ENCODE measurements at regions not wholly inside any gene's neighbourhood (a gene's known extent, or its start where the extent isn't known, plus 50 kb on each side); places are given as distances from the start of the nearest gene placed in this dataset.
"Not testable (repeated sequence)": the region's sequence is repeated elsewhere in the genome, so short reads cannot be mapped to it uniquely, and the experiment has no call there.

- no peak for TF ChIP-seq CTCF (IDR thresholded peaks at IDR 0.05; ENCODE audit: unreplicated experiment in 3 of 3)
- H3K4me1 Mint-ChIP-seq = no peaks in the 10 kb centered on the region
- no peak overlapping the region for H3K27ac Mint-ChIP-seq
- H3K4me3 Mint-ChIP-seq = no peak overlapping the region
- H3K36me3 Mint-ChIP-seq (ENCODE audit: low read depth) = no peaks in the 10 kb centered on the region
- peaks cover 13% of the 10 kb centered on the region for H3K9me3 Mint-ChIP-seq
- H3K27me3 Mint-ChIP-seq (ENCODE audit: low read depth) = no peaks in the 10 kb centered on the region
Observed at GRCh38 chr5:32866138-32866537, 155.0 kb downstream of the NPR3 start.

GRCh38 chr5:32869216-32869615 is 158.1 kb downstream of the NPR3 start:
- no peaks in the 10 kb centered on the region for H3K27me3 Mint-ChIP-seq (ENCODE audit: low read depth)

GRCh38 chr5:32876791-32877190 is 165.7 kb downstream of the NPR3 start:
- Mint-ChIP-seq H3K27ac (no peak overlapping the region), H3K4me3 (no peak overlapping the region), H3K36me3 (ENCODE audit: low read depth) (no peaks in the 10 kb centered on the region), H3K27me3 (ENCODE audit: low read depth) (no peaks in the 10 kb centered on the region), H3K4me1 (no peaks in the 10 kb centered on the region), H3K9me3 (peaks cover 31% of the 10 kb centered on the region)
- no peak for TF ChIP-seq CTCF (IDR thresholded peaks at IDR 0.05; ENCODE audit: unreplicated experiment in 3 of 3)

More at GRCh38 chr5:32869216-32869615, 158.1 kb downstream of the NPR3 start:
- Mint-ChIP-seq H3K27ac (no peak overlapping the region), H3K9me3 (peaks cover 14% of the 10 kb centered on the region), H3K4me1 (no peaks in the 10 kb centered on the region), H3K4me3 (no peak overlapping the region), H3K36me3 (ENCODE audit: low read depth) (no peaks in the 10 kb centered on the region)
- no peak for TF ChIP-seq CTCF (IDR thresholded peaks at IDR 0.05; ENCODE audit: unreplicated experiment in 3 of 3)

- not testable (repeated sequence) for H3K36me3 Mint-ChIP-seq (ENCODE audit: low read depth)
Observed at GRCh38 chr5:32879364-32879763, 168.2 kb downstream of the NPR3 start.

GRCh38 chr5:32880796-32881195 is 169.7 kb downstream of the NPR3 start:
- no peaks in the 10 kb centered on the region for H3K27me3 Mint-ChIP-seq (ENCODE audit: low read depth)
- no peaks in the 10 kb centered on the region for H3K4me1 Mint-ChIP-seq
- H3K4me3 Mint-ChIP-seq = no peak overlapping the region
- no peak for TF ChIP-seq CTCF (IDR thresholded peaks at IDR 0.05; ENCODE audit: unreplicated experiment in 3 of 3)
- no peaks in the 10 kb centered on the region for H3K36me3 Mint-ChIP-seq (ENCODE audit: low read depth)
- H3K9me3 Mint-ChIP-seq = peaks cover 35% of the 10 kb centered on the region
- no peak overlapping the region for H3K27ac Mint-ChIP-seq

More at GRCh38 chr5:32879364-32879763, 168.2 kb downstream of the NPR3 start:
- H3K4me1 Mint-ChIP-seq; H3K27ac Mint-ChIP-seq; H3K27me3 Mint-ChIP-seq (ENCODE audit: low read depth); H3K4me3 Mint-ChIP-seq: not testable (repeated sequence)
- peaks cover 30% of the 10 kb centered on the region for H3K9me3 Mint-ChIP-seq

- Mint-ChIP-seq H3K36me3 (ENCODE audit: low read depth) (no peaks in the 10 kb centered on the region), H3K4me3 (no peak overlapping the region)
- TF ChIP-seq CTCF (IDR thresholded peaks at IDR 0.05; ENCODE audit: unreplicated experiment in 3 of 3) = no peak
Observed at GRCh38 chr5:32887390-32887789, 176.3 kb downstream of the NPR3 start.

More at GRCh38 chr5:32887390-32887789, 176.3 kb downstream of the NPR3 start:
- Mint-ChIP-seq H3K27me3 (ENCODE audit: low read depth) (no peaks in the 10 kb centered on the region), H3K9me3 (peaks cover 11% of the 10 kb centered on the region), H3K27ac (no peak overlapping the region), H3K4me1 (no peaks in the 10 kb centered on the region)

Data from nephron (organoid).